Lower lobe of right lung (tissue), 2 donors: ENCODE measurements at regions not wholly inside any gene's neighbourhood (a gene's known extent, or its start where the extent isn't known, plus 50 kb on each side); places are given as distances from the start of the nearest gene placed in this dataset.
A peak's percentile ranks its signal among the peaks of the same experiment; 100 is the strongest.

Experiments
- ATAC-seq, 2 donors: fragments of 200-7000 bp; cut with Tn5 transposase; one replicate each; pipeline ENCODE4 v1.9.1; 2020 to 2022; ENCODE audit warnings: mild to moderate bottlenecking in 2 of 2, moderate library complexity in 2 of 2
- DNase-seq: peaks from one replicate; pipeline ENCODE4 v3.0.0-alpha.2; 2020
- H3K27ac ChIP-seq: fragments of 200-600 bp; one replicate; pipeline ENCODE4 v1.8.0; 2022
- H3K27me3 ChIP-seq: fragments of 200-600 bp; one replicate; pipeline ENCODE4 v1.8.0; 2022; ENCODE audit warnings: low read depth
- H3K36me3 ChIP-seq: fragments of 200-600 bp; one replicate; pipeline ENCODE4 v1.8.0; 2022; ENCODE audit warnings: mild to moderate bottlenecking
- H3K4me1 ChIP-seq: fragments of 200-600 bp; one replicate; pipeline ENCODE4 v1.8.0; 2022
- H3K4me3 ChIP-seq: fragments of 200-600 bp; one replicate; pipeline ENCODE4 v1.8.0; 2022; ENCODE audit warnings: mild to moderate bottlenecking
- H3K9me3 ChIP-seq: fragments of 200-600 bp; one replicate; pipeline ENCODE4 v1.8.0; 2022
- CTCF ChIP-seq: fragments of 200-600 bp; IDR thresholded peaks from one replicate; pipeline ENCODE4 v1.8.0; 2022; ENCODE audit warnings: antibody characterized with exemption, mild to moderate bottlenecking
- intact Hi-C: fragments of 100-400 bp; cut with DNase I; formaldehyde crosslinking; loops from one replicate; pipeline ENCODE4 v1.11.0; 2022
- donor health status: DM: no; HTN: yes; CAD: no; lungs with severe emphysema.

GRCh38 chr18:65016631-65017371 lies 734.0 kb upstream of the CDH7 start:
- no peak for TF ChIP-seq CTCF
- no peak overlapping the region for H3K4me3 ChIP-seq
- H3K9me3 ChIP-seq, result no peaks in the 10 kb centered on the region
- ATAC-seq (peak; percentile 23 to 33), DNase-seq (no peak)
- no peaks in the 10 kb centered on the region for H3K4me1 ChIP-seq
- intact Hi-C loops, result no loop called here
- no peaks in the 10 kb centered on the region for H3K27me3 ChIP-seq
- no peak overlapping the region for H3K27ac ChIP-seq
- no peaks in the 10 kb centered on the region for H3K36me3 ChIP-seq

- Histone ChIP-seq H3K27me3 (no peaks in the 10 kb centered on the region), H3K4me1 (no peaks in the 10 kb centered on the region), H3K27ac (no peak overlapping the region), H3K9me3 (no peaks in the 10 kb centered on the region), H3K4me3 (no peak overlapping the region), H3K36me3 (no peaks in the 10 kb centered on the region)
- DNase-seq (no peak), ATAC-seq (no peak)
- no peak for TF ChIP-seq CTCF
- intact Hi-C loops, result no loop called here
Observed at GRCh38 chr18:64994370-64994769, 756.4 kb upstream of the CDH7 start.

- no peaks in the 10 kb centered on the region for H3K4me1 ChIP-seq
- no peak overlapping the region for H3K27ac ChIP-seq
- H3K27me3 ChIP-seq, result no peaks in the 10 kb centered on the region
- no peak overlapping the region for H3K4me3 ChIP-seq
- no peak for TF ChIP-seq CTCF
- peak in 1 of 2 donors; percentile 36 for ATAC-seq
- intact Hi-C loops, result no loop called here
- no peak for DNase-seq
- no peaks in the 10 kb centered on the region for H3K36me3 ChIP-seq
- H3K9me3 ChIP-seq, result no peaks in the 10 kb centered on the region
Observed at GRCh38 chr18:64993695-64994094, 757.1 kb upstream of the CDH7 start.

- TF ChIP-seq CTCF, result no peak
- Histone ChIP-seq H3K9me3 (no peaks in the 10 kb centered on the region), H3K36me3 (no peaks in the 10 kb centered on the region), H3K27ac (no peak overlapping the region), H3K4me3 (no peak overlapping the region), H3K4me1 (no peaks in the 10 kb centered on the region), H3K27me3 (no peaks in the 10 kb centered on the region)
- DNase-seq, result no peak
- intact Hi-C loops, result no loop called here
- no peak for ATAC-seq
Observed at GRCh38 chr18:64992654-64993053, 758.2 kb upstream of the CDH7 start.

GRCh38 chr18:64991102-64991501 lies 759.7 kb upstream of the CDH7 start:
- intact Hi-C loops, result no loop called here
- no peak overlapping the region for H3K4me3 ChIP-seq
- no peak overlapping the region for H3K27ac ChIP-seq
- no peaks in the 10 kb centered on the region for H3K36me3 ChIP-seq
- DNase-seq (no peak), ATAC-seq (no peak)
- H3K9me3 ChIP-seq, result no peaks in the 10 kb centered on the region
- no peaks in the 10 kb centered on the region for H3K4me1 ChIP-seq
- H3K27me3 ChIP-seq, result no peaks in the 10 kb centered on the region
- no peak for TF ChIP-seq CTCF
